ENCODE measurements at regions not wholly inside any gene's neighbourhood (a gene's known extent, or its start where the extent isn't known, plus 50 kb on each side); places are given as distances from the start of the nearest gene placed in this dataset.

GRCh38 chr3:72383883-72384282 is 464.4 kb downstream of the SHQ1 start:
- TF ChIP-seq CTCF (IDR thresholded peaks at IDR 0.05) (no peak), EZH2 (IDR thresholded peaks at IDR 0.05) (no peak)
